Activated B cell treated with CpG ODN at 0.5 μM for 24 hours (primary cell): ENCODE measurements at regions not wholly inside any gene's neighbourhood (a gene's known extent, or its start where the extent isn't known, plus 50 kb on each side); places are given as distances from the start of the nearest gene placed in this dataset.

Source experiments
- ATAC-seq: fragments of 200-7000 bp; cut with Tn5 transposase; one replicate; pipeline ENCODE4 v1.10.0; 2021; ENCODE audit warnings: low read depth, mild to moderate bottlenecking, moderate library complexity
- CTCF ChIA-PET: fragments of 350-600 bp; sonication (Branson Sonifier 250); formaldehyde crosslinking; loops from one replicate; lab custom pipeline; 2021; ENCODE audit warnings: antibody characterized with exemption; lab: Charles Lee
- POLR2A ChIA-PET: fragments of 350-600 bp; sonication (Branson Sonifier 250); formaldehyde crosslinking; loops from one replicate; lab custom pipeline; 2021; ENCODE audit warnings: antibody characterized with exemption; lab: Charles Lee
- DNase-seq: peaks from one replicate; pipeline ENCODE4 v3.0.0; 2022
- H3K27ac Mint-ChIP-seq: one replicate; pipeline ENCODE4 v1.8.0; 2020; ENCODE audit warnings: mixed read lengths
- H3K27me3 Mint-ChIP-seq: one replicate; pipeline ENCODE4 v1.8.0; 2021; ENCODE audit warnings: mixed read lengths
- H3K36me3 Mint-ChIP-seq: one replicate; pipeline ENCODE4 v1.8.0; 2021; ENCODE audit warnings: low read depth, mixed read lengths
- H3K4me1 Mint-ChIP-seq: one replicate; pipeline ENCODE4 v1.8.0; 2021; ENCODE audit warnings: mixed read lengths
- H3K4me3 Mint-ChIP-seq: one replicate; pipeline ENCODE4 v1.8.0; 2020; ENCODE audit warnings: mild to moderate bottlenecking, mixed read lengths
- H3K9me3 Mint-ChIP-seq: one replicate; pipeline ENCODE4 v1.8.0; 2020; ENCODE audit warnings: mixed read lengths
- intact Hi-C: fragments of 100-400 bp; cut with micrococcal nuclease; formaldehyde crosslinking; loops from one replicate; pipeline ENCODE4 v1.15.1; 2024
- TF ChIP-seq, protein P1 (sequence below): fragments of 200-600 bp; IDR thresholded peaks from one replicate; pipeline ENCODE4 v1.8.0; 2022; ENCODE audit warnings: antibody characterized with exemption, mild to moderate bottlenecking

- no peak overlapping the region for H3K4me3 Mint-ChIP-seq
- TF ChIP-seq, protein P1, sequence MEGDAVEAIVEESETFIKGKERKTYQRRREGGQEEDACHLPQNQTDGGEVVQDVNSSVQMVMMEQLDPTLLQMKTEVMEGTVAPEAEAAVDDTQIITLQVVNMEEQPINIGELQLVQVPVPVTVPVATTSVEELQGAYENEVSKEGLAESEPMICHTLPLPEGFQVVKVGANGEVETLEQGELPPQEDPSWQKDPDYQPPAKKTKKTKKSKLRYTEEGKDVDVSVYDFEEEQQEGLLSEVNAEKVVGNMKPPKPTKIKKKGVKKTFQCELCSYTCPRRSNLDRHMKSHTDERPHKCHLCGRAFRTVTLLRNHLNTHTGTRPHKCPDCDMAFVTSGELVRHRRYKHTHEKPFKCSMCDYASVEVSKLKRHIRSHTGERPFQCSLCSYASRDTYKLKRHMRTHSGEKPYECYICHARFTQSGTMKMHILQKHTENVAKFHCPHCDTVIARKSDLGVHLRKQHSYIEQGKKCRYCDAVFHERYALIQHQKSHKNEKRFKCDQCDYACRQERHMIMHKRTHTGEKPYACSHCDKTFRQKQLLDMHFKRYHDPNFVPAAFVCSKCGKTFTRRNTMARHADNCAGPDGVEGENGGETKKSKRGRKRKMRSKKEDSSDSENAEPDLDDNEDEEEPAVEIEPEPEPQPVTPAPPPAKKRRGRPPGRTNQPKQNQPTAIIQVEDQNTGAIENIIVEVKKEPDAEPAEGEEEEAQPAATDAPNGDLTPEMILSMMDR: no peak
- no peak for ATAC-seq
- intact Hi-C loops: loop anchor here (5.0 kb wide), 1 partner anchor 1938 kb away; no protein-coding TSS in a partner anchor
- H3K36me3 Mint-ChIP-seq: no peaks in the 10 kb centered on the region
- peaks cover 3% of the 10 kb centered on the region for H3K4me1 Mint-ChIP-seq
- ChIA-PET CTCF (interaction anchor here (0.7 kb wide), 1 partner anchor 202 kb away, joined by 4 read pairs; no protein-coding TSS in a partner anchor), POLR2A (no interaction called here)
- DNase-seq: no peak
- H3K27me3 Mint-ChIP-seq: peaks cover 4% of the 10 kb centered on the region
- no peak overlapping the region for H3K27ac Mint-ChIP-seq
- no peaks in the 10 kb centered on the region for H3K9me3 Mint-ChIP-seq
These were observed 100.4 kb downstream of the OGFRL1 start for GRCh38 chr6:71388856-71389527.

DNA sequence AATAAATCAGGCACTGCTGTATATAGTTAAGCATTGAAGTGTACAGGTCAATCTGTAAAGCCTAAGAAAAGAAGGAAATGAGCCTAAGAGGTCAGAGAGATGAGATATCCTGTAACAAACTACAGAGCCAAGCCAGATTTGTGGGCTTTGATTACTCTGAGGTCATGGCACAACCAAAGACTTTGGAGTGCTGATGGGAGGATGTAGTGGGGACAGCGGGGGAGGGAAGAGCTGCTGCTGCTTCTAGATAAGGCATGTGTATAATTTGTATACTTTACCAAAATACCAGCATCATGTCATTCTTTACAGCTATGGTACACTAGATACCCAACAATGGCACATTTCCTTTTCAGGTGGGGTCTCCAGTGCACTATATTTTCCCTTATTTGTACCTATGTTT, 102.5 kb downstream of the OGFRL1 start:
- Mint-ChIP-seq H3K27ac (no peak overlapping the region), H3K9me3 (no peaks in the 10 kb centered on the region), H3K4me1 (peaks cover 3% of the 10 kb centered on the region), H3K36me3 (no peaks in the 10 kb centered on the region), H3K27me3 (peaks cover 4% of the 10 kb centered on the region), H3K4me3 (no peak overlapping the region)
- ChIA-PET POLR2A (no interaction called here), CTCF (no interaction called here)
- intact Hi-C loops: no loop called here
- TF ChIP-seq, protein P1: no peak
- DNase-seq (no peak), ATAC-seq (no peak)

DNA sequence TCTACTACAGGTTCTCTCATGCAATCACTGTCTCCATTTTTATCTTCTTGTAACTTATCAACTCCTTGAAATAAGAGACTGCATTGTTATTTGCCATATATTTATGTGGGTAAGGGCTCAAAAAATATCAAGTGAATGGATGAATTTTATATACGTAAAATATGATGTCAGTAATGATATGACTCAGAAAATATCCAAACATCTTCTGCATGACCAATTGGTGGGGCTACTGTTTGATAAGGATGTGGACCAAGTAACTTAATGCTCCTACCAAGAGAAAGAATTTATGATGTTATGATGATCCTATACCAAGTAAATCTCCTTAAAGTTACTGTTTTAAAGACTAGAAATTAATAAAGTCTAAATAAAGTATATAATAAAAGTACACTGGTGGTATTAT, 103.7 kb downstream of the OGFRL1 start:
- TF ChIP-seq, protein P1: no peak
- H3K27me3 Mint-ChIP-seq: peaks cover 4% of the 10 kb centered on the region
- intact Hi-C loops: no loop called here
- H3K4me3 Mint-ChIP-seq: no peak overlapping the region
- DNase-seq (no peak), ATAC-seq (no peak)
- no peak overlapping the region for H3K27ac Mint-ChIP-seq
- no peaks in the 10 kb centered on the region for H3K36me3 Mint-ChIP-seq
- ChIA-PET POLR2A (no interaction called here), CTCF (no interaction called here)
- no peaks in the 10 kb centered on the region for H3K9me3 Mint-ChIP-seq
- peaks cover 3% of the 10 kb centered on the region for H3K4me1 Mint-ChIP-seq

DNA sequence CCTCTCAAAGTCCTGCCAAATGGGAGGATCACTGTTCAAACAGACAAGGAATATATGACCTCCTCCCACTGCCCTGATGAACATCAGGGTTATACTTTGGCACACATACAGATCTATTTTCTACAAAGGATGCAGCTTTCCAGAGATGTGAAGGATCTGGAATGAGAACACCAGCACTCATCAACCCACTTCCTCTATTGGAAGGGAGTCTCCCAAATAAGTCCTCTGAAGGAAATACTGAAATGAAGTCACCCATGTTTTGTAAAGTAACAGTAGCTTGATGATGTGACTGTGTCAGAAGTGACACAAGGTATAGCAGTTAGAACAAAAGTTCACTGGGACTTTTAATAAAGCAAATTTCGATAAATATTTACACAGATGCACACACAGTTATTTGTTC, 104.9 kb downstream of the OGFRL1 start:
- H3K27me3 Mint-ChIP-seq: peaks cover 4% of the 10 kb centered on the region
- H3K4me1 Mint-ChIP-seq: no peaks in the 10 kb centered on the region
- ChIA-PET POLR2A (no interaction called here), CTCF (no interaction called here)
- TF ChIP-seq, protein P1: no peak
- H3K36me3 Mint-ChIP-seq: no peaks in the 10 kb centered on the region
- no peak overlapping the region for H3K27ac Mint-ChIP-seq
- intact Hi-C loops: no loop called here
- H3K4me3 Mint-ChIP-seq: no peak overlapping the region
- ATAC-seq: no peak
- H3K9me3 Mint-ChIP-seq: no peaks in the 10 kb centered on the region
- DNase-seq: no peak

DNA sequence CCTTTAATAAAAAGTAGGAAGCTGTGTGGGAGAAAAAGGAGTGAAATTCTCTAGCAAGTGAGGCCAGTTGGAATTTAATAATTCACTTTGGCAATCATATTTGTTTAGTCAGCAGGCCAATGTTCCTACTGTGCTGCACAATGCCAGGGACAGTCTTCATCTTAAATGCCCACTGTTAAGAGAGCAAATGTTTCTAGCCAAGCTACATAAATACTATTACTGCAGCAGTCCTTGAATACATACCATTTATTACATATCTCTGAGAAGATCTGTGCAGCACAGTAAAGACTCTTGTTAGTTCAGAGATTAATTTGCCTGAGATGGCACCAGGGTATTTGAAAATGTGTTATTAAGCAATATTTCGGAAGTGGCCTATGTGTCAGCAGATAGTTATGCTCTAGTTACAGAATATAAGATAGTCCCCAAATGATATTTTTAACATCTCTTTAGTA, 105.4 kb downstream of the OGFRL1 start:
- Mint-ChIP-seq H3K36me3 (no peaks in the 10 kb centered on the region), H3K9me3 (no peaks in the 10 kb centered on the region), H3K4me1 (no peaks in the 10 kb centered on the region), H3K4me3 (no peak overlapping the region), H3K27ac (no peak overlapping the region), H3K27me3 (peaks cover 4% of the 10 kb centered on the region)
- no peak for ATAC-seq
- intact Hi-C loops: no loop called here
- CTCF ChIA-PET: no interaction called here
- POLR2A ChIA-PET: no interaction called here
- TF ChIP-seq, protein P1: no peak
- DNase-seq: no peak
